H1 (cell line): ENCODE measurements at regions not wholly inside any gene's neighbourhood (a gene's known extent, or its start where the extent isn't known, plus 50 kb on each side); places are given as distances from the start of the nearest gene placed in this dataset.

Experiments
- EP300 ChIP-seq, 2 experiments: IDR thresholded peaks; 1 replicate in 1 of 2; 2 replicates in 1 of 2; pipeline ENCODE4 v1.6.1; 2011 to 2012; ENCODE audit warnings: low read depth in 2 of 2, low read length in 2 of 2, mild to moderate bottlenecking in 2 of 2, borderline replicate concordance in 1 of 2, inconsistent platforms in 1 of 2, moderate library complexity in 1 of 2
- EZH2 ChIP-seq: fragments of 200-600 bp; sonication (generic); IDR thresholded peaks from 2 replicates; pipeline ENCODE4 v1.7.1; 2012; ENCODE audit warnings: low read depth, mild to moderate bottlenecking, moderate library complexity, low read length, inconsistent platforms; ENCODE audit not compliant: severe bottlenecking
- RNF2 ChIP-seq: fragments of 200-900, 300-1000 bp; sonication (generic); IDR thresholded peaks from 2 replicates; pipeline ENCODE4 v1.7.1; 2016; ENCODE audit warnings: borderline replicate concordance, low read depth, mild to moderate bottlenecking, antibody characterized with exemption, low read length; ENCODE audit not compliant: poor library complexity, severe bottlenecking; ENCODE audit errors: missing control alignments
- ZNF274 ChIP-seq: IDR thresholded peaks from 2 replicates; pipeline ENCODE4 v1.7.0; 2012; ENCODE audit warnings: low read length, borderline replicate concordance; ENCODE audit errors: extremely low read depth
- TF ChIP-seq, protein P1 (sequence below): IDR thresholded peaks from 2 replicates; pipeline ENCODE4 v1.6.1; 2011; ENCODE audit warnings: low read length, improper control_type of control experiment

DNA sequence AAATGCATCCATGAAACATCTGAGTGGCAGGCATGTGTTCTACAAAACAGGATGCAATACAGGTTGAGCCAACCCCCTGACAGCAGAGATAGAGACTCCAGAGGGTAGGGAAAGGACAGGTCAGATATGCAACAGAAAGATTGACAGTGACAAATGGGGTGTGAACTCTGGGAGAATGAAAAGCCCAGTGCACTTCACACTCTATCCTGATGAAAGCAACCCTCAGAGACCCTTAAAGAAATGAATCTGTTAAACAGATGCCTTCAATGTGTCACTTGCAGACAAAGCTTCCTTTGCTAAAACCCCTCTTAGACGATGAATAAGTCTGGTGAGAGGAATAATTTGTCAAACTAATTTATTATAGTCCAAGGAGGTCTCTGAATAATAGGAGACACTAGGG, 89.9 kb downstream of the RFPL4B start (continued):
- no peak for TF ChIP-seq RNF2
- TF ChIP-seq, protein P1, sequence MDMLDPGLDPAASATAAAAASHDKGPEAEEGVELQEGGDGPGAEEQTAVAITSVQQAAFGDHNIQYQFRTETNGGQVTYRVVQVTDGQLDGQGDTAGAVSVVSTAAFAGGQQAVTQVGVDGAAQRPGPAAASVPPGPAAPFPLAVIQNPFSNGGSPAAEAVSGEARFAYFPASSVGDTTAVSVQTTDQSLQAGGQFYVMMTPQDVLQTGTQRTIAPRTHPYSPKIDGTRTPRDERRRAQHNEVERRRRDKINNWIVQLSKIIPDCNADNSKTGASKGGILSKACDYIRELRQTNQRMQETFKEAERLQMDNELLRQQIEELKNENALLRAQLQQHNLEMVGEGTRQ = no peak
- no peak for TF ChIP-seq ZNF274
- no peak for TF ChIP-seq EP300 (IDR thresholded peaks at IDR 0.05; ENCODE audit: borderline replicate concordance in 1 of 2, low read depth in 2 of 2, low read length in 2 of 2)
- TF ChIP-seq EZH2 = no peak
- TF ChIP-seq, all 59 proteins: peak for 0
